ENCODE measurements at regions not wholly inside any gene's neighbourhood (a gene's known extent, or its start where the extent isn't known, plus 50 kb on each side); places are given as distances from the start of the nearest gene placed in this dataset.

DNA sequence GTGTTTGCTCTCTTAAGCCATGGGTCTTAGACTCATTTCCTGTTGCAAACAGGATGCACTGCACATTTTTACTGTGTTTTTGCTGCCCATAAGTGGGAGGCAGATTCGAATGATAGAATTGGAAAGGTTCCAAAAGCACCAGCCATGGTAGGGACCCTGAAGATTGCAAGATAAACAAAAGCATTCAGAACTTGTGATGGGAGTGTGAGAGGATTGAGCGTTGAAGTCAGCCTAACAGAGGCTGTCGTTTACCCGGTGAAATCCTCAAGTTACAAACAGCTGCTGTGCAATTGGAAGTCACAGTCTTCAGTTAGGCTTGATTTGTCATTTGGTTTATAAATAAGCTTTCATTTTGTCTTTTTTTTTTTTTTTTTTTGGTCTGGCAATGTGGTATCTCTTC lies 192.7 kb upstream of the MKI67 start:
- DNase-seq = no peak

DNA sequence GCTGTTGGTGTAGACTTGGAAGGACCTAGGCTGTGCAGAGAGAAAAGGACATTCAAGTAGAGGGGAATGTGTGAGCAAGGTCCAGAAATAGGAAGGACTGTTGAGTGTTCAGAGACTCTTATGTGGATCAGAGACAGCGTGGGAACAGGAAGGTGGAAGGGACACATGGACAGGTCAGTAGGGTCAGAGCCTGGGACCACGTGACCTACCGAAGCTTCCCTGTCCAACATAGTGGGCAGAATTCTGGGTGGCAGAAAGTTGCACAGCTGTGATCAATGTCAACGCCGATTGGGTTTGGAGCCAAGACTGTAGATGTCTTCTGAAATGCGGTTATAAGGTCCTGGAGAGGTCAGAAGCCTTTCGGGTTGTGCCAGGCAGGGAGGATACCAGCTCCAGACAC lies 195.9 kb upstream of the MKI67 start:
- no peak for DNase-seq

DNA sequence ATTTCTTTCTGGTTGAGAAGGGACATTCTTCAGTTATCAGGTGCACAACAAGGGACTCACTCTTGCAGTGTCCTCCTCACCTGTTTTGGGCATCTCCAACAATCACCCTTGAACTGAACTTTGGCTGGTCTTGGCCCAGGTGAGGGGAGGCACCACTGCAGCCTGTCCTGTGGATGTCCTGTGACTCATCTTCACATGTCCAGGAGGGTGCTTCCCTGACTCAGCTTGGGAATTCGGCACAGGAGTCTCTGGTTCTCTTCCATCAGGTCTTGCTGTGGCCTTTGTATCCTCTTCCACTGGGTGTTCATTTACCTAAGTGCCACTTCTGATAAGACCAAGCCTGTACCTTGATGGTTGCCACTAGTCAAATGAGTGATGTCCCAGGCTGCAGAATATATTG lies 196.7 kb upstream of the MKI67 start:
- no peak for DNase-seq

DNA sequence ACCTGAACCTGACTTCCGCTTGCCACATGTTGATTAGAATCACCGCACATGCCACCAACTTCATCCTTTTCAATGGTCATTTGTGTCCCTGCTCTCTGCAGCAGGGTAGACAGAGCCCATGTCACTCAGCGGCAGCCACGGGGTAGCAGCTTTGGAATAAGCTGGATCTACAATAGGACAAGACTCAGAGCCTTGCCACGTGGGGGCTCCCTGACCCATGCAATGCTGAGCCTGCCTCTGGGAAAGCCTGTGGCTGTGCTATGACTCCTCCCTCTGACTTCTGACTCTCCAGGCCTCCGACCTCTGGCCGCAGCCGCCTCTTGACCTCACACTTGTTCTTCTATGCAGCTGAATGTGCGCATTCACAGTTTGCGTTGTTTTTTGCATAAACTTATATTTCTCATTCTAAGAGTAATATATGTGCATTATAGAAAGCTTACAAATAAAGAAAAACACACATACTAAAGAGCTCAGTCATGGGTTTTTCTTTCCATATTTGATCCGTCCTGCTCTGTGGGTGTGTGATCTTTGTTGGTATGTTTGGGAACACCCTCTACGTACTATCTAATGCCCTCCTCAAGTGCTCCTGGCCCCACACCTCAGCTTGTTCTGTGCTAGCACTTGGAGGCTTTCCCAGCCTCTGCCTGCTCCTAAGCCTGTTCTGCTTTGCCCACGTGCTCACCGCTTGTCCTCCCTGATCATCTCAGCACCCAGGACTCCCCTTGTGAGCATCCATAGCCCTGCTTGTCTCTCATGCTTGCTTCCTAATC lies 198.0 kb upstream of the MKI67 start:
- DNase-seq = no peak

DNA sequence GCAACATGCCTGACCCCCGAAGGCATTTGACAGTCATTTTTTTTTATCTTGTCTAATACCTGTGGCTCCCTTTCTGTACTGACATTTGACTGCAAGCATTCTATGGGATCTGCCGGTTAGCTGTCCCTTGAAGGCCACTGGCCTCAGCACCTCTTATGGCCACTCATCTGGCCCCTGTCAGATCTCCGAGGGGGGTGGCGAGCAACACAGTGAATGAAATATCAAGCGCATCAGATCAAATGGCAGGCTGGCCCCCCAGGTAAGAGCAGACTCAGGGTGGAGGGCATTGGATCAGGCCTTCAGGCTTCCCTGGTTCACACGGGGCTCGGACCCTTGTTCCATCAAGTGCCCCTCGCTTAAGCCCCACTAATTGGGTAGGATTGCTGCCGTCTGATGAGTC lies 199.6 kb upstream of the MKI67 start:
- no peak for DNase-seq

DNA sequence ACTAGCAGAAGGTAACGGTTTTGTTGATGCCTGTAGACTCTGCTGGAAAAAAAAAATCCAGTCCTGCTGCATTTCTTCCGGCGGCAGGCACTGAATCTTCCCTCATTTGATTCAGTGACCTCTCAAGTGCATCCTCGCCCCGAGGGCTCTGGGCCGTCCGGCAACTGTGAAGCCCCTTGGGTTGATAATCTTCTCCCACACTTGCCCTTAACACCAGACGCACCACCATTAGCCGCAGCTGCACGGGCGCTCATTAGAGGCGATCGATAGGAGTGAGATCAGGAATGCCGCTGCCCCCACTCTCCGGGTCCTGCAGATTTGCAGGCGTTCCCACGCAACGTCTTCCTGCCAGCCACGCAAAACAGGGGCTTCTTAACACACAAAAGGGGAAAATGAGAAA lies 200.0 kb upstream of the MKI67 start:
- DNase-seq = no peak

DNA sequence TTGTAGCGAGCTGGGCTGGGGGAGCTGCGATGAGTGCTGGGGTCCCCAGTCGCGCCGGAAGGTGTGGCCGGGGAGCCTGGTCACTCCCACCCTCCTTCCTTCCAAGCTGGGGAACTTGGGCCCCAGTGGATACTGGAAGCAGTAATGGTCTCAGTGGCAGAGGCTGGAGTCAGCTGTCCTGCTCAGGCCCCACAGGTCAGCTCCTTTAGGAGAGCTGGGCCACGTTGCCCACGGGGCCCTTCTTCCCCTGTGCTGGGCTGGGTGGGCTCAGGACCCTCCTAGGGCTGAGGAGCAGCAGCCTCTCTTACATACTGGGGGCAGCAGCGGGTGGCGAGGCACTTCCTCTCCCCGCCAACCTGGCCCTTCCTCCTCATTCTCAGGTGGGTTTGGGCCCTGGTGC lies 200.6 kb upstream of the MKI67 start:
- no peak for DNase-seq

DNA sequence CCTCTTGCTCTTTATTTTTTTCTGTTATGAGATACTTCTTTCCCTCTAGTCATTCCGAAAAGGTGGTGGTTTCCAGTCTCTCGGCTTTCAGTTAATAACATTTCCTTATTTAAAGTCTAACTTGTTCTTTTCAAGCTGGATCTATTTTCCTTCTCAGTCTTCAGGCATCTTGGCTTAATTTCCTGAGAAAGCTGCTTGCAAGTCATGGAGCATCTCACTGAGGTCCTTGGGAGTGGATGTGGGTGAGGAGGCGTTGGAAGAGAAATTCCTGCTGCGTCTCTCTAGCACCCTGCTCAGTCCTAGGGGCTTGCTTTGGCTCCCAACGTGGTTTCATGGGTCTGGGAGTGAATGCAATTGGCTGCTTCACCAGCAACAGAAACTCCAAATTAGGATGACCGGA lies 210.2 kb upstream of the MKI67 start:
- no peak for DNase-seq

DNA sequence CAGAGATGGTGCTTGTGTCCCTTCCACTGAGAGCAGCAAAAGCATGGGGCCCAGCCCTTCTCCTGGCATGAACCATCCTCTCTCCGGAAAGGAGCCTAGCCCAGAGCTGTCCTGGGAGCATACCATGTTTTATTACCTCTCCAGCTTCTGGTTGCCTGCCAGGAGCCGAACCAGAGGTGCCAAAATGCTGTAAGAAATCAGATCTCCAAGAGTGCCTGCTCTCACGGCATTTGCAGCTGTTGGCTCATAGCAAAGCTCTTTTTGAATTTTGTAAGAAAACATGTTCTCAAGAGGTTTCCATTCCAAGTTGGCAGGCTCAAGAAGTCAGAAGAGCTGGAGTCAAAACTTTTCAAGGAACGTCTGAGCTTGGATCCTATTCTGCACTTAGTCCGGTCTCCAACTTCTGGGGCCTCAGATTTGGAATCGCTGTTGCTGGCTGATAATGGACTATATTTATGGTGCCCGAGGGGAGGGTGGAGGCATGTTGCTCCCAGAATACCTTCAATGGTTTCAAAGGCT lies 211.7 kb upstream of the MKI67 start:
- no peak for DNase-seq

DNA sequence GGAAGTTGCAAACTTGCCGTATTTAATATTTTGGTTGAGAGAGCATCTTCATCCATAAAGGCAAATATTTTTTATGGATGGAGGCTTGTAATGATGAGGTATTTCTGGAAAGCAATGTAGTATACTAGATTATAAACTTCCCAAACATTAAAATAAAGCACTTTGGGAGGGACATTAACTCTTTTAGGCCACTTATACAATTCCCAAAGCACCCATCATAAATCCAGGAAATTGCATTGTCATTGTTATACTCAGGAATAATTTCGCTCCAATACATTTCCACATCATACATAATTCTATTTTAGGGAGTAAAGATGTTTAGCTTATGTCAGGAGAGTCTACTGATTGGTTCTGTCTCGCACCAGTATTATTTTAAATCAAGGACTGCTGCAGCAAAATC lies 212.7 kb upstream of the MKI67 start:
- no peak for DNase-seq

DNA sequence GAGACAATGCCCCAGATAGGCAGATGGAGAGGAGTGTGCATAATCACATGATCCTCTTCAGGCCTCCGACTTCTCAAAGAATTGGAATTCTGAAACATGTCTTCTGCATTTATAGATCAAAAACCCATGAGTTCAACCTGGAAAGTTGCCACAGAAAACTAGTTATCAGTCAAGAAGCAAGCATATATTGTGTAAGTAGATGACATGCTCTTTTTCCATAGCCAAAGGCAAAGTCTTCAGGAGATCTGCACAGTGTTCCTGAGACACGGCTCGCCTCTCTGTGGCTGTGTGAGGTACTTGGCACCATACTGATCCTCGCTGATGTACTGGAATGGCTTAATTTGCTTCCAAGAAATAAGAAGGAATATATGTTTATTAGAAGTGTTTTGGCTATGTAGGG lies 213.5 kb upstream of the MKI67 start:
- DNase-seq = no peak

DNA sequence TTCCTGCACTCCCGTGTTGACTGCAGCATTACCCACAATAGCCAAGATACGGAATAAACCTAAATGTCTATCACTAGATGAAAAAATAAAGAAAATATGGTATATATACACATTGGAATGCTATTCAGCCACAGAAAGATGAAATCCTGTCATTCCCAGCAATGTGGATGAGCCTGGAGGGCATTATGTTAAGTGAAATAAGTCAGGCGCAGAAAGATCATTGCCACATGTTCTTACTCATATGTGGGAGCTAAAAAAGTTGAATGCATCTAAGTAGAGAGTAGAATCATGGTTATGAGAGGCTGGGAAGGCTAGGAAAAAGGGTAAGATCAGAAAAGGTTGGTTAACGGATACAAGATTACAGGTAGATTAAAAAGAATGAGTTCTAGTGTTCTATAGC lies 219.1 kb upstream of the MKI67 start:
- DNase-seq = no peak

DNA sequence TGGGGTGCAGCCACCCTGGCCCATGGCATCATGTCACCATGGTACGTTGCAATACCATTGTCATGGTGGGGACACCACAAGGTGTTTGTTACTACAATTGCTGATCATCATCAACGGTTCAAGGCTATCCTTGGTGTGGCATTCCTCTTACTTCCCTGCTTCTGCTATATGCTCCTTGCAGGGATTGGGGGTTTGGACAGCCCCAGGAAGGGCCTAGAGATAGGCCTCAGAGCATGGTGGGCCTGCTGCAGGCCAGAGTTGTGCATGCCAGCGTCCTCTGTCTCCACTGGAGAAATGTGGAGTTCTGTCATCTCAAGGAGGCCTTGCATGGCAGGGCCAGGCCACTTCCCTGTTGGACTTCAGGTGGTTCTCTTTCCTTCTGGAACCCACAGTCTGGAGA lies 234.6 kb upstream of the MKI67 start:
- no peak for DNase-seq

DNA sequence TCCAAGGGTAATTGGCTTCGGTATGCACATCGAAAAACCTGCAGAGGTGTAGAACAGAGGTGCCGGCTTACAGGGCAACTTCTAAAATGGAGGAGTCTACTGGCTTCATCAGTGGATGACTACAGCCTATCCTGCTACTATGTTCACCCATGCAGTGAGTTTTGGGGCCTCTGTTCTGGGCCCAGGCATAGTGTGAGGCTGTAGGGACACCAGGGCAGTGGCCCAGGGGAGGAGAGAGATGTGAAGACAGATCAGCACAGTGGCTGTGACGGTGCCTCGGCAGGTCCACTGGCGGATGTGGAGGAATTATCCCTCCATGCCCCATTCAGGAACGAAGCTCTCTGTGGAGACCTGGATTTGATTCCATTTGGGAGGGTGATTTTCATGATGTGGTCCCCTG lies 235.3 kb upstream of the MKI67 start:
- DNase-seq = no peak

DNA sequence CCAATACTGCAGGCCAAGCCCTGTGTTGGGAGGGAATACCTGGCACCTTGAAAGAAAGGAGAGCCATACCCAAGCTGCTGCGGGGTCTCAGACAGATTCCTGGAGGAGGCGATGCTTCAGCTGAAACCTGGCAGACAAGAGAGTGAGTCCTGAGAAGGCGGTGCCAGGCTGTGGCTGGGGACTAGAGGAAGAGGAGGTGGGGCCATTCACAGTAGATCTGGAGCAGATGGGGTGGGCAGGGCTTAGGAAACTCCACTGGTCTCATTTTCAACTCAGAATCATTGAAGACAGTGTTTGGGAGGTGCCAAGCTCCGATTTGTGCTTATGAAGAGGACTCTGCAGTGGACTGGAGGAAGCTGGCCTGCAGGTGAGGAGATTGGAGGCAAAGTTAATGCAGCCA lies 236.3 kb upstream of the MKI67 start:
- no peak for DNase-seq

DNA sequence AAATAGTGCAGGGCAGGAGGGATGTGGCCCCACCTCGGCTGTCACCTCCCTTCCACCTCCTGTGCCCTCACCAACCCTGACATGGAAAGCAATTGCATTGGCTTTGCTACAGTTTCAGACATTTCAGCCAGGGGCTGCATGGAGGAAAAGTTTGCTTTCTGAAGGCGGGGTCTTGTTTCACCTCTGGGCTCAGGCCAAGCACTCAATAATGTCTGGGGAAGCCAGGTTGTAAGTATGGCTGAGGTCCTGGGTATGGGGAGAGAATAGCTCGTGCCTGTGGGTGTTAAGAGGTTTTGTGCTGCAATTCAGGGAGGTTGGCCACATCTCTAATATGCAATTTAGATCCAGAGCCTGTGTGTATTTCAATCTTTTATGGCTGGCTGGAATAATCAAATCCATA lies 238.4 kb upstream of the MKI67 start:
- no peak for DNase-seq

DNA sequence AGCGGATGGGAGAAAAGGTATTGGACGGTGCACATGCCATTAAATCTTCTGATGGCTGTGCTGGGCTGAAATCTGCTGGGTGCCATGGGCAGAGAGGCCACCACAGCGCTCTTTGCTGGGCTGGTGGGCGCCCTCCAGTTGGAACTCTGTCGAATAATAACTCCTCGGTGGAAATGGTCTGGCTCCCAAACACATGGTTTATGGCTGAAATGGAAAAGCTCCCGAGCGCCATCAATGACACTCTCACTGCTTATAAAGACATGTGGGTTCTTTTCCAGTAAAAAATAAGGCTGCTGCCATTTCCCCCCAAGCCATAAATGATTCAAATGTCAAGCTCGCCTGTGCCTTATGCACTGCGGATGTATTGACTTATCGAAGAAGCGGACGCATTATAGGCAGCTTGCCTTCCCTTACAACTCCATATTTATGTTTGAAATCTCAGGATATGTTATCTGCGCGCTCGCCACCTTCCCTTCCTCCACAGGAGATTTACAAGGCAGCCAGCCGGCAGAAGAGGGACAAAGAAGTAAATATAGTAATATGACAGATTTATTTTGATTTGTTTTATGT lies 239.0 kb upstream of the MKI67 start:
- DNase-seq = no peak

DNA sequence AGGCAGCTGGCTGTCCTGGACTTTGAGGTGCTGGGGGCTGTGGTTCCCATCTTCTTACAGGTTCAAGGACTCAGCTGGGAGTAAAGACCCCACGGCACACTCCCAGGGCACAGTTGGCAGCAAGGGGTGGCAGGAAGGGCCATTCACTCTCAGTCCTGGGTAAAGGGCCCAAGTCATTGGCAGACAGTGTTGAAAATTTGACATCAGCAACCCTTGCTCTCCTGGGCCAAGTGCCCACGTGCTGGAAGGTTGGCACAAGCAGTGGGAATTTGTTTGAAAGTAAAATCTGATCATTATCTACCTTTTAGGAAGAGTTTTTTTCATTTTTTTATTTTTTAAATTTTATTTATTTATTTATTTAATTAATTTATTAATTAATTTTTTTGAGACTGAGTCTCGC lies 241.6 kb upstream of the MKI67 start:
- DNase-seq = no peak

DNA sequence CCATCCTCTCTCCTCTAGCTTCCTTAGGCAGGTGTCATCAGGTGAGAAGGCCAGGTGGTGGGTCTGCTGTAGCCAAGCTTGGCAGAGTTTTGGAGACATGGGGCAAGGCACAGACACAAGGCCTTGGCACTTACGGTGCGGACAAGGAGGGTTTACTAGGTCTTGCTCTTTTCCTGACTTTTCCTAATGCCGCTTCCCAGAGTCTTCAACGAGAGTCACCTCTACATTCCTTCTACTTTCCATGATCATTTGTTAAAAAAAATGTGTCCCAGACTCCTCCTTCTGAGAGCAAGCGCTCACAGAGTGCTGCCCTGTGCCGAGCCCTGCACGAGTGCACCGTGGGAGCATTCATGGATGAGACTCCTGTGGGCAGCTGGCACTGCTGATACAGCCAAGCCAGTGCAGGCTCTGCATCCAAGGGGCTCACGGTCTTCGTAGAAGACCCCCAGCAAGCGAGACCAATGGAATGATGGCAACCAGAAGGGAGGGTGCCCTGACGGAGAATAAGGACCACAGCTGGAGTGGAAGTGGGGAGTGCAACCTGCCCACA lies 243.0 kb upstream of the MKI67 start:
- no peak for DNase-seq

DNA sequence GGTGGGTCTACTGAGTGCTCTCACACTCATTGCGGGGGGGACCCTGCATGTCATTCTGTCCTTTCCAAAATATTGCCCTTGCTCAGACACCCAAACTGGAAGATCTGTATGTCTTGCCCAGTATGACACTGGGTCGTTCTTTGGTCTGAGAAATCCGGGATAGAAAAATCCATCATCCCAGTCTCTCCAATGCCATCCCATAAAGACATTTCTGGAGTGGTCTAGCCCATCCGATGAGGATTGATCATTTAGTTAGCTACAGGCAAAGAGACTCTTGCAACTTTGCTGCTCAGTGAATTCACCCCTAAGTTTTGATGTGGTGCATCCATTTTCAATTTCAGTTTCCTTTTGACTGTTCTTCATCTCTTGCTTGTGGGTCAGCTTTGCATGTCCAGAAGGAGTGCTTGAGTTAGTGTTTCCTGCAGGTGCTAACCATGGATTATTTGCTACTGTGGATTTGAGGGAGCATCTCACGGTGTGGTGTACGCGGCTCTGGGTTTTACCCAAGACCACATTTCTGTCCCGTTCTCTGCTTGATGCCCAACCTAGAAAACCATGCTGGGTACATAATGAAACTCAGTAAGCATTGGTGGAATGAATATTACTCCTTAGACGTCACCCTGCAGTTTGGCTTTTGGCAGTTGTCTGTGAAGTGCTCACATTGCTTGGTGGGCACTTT lies 247.0 kb upstream of the MKI67 start:
- no peak for DNase-seq

DNA sequence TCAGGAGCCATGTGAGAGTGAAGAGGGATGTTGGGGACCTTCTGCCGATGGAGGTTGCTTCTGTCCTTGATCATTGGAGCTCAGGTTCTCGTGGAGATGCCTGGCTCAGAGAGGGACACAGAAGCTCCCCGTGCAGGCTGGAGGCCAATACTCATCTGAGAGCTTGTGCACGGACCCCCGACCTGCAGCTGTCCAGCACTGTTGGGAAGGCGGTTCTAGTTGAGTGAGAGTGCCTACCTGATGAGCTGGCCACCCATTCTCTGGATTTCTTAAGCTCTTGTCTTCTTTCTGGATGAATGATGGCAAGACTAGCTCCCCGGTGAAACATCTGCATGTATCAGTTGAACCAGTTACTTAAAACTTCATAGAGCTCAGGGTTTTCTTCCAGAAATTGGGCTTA lies 247.6 kb upstream of the MKI67 start:
- no peak for DNase-seq

DNA sequence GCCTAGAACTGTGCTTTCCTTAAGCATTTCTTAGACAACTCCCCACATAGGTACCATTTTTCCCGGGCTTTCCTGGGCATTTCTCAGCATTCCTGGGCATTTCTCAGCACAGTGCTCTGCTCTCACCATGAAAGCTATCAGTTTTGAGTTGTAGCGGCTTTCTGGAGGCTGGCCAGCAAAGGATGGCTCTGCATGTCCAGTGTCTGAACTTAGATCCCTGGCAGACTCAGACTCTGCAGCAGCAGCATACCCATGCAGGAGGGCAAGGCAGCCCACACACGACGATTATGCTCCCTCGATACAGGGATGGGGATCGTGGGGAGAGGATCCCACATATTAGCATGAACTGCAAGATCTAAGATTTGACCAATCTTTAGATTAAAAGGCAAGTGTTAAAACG lies 248.9 kb upstream of the MKI67 start:
- no peak for DNase-seq

DNA sequence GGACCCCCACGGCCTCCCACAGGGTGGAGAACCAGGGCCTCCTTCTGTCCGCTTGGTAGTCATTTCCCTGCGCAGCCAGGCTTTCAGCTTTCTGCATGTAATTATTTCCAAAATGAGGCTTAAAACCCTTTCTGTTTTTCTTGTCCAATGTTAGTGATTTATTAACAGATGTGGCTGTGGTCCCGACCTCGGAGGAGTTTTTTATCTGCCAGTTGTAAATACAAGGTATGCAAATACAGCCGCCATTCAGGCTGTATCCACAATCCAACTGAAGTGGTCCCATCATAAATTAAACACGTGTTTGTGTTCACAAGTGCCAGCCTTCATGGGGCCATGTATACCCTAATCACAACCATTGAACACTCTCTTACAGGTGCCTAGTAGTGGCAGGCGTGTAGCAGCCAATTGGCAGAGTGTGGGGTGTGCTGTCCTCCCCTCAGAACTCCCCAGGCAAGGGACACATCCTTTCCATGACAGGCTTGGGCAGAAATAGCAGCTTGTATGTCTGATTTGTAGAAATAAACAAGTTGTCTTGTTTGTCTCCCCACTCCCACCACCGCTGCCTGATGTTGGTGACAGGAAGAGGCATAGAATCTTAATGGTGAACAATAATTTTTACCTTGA lies 251.3 kb upstream of the MKI67 start:
- DNase-seq = no peak

DNA sequence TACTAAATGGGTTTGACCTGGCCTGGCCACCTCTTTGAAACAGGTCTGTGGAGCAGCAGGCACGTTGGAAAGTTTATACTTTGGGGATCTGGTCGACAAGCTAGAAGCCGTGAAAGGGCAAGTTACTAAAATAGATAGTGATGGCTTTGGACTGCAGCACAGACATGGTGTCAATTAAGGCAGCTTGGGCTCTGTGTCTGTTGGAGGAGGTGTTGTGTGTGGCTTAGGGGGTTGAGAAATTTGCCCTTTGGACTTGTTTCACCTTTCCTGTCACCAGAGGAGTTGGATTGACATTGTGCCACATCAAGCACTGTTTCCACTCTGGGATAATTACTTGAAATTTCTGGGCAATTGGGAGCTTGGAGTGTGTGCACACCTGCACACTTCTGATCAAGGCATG lies 251.8 kb upstream of the MKI67 start:
- DNase-seq = no peak

All from activated naive CD4-positive, alpha-beta T cell (primary cell).